HepG2 (cell line): ENCODE measurements at regions not wholly inside any gene's neighbourhood (a gene's known extent, or its start where the extent isn't known, plus 50 kb on each side); places are given as distances from the start of the nearest gene placed in this dataset.

Source experiments
- EZH2 ChIP-seq: conservative IDR thresholded peaks from 2 replicates; pipeline ENCODE4 v1.6.1; 2012; ENCODE audit warnings: mild to moderate bottlenecking, low read depth, low read length, moderate library complexity
- KMT2A ChIP-seq: sonication (generic); formaldehyde crosslinking; IDR thresholded peaks from 2 replicates; pipeline ENCODE4 v1.4.0; 2020; ENCODE audit warnings: missing genetic modification reagents
- MAF1 ChIP-seq: sonication (generic); formaldehyde crosslinking; IDR thresholded peaks from 2 replicates; pipeline ENCODE4 v1.5.0; 2020; ENCODE audit warnings: missing genetic modification reagents, borderline replicate concordance
- MAFK ChIP-seq, 2 experiments: IDR thresholded peaks in 1 of 2; conservative IDR thresholded peaks in 1 of 2; 2 replicates each; pipeline ENCODE4 v1.6.1; 2011; ENCODE audit warnings: improper control_type of control experiment in 2 of 2, low read length in 2 of 2
- PRPF4 ChIP-seq: fragments of 200-400 bp; formaldehyde crosslinking; IDR thresholded peaks from 2 replicates; pipeline ENCODE4 v1.6.1; 2016; ENCODE audit warnings: low read length, low read depth; ENCODE audit not compliant: poor library complexity, severe bottlenecking
- ZBTB26 ChIP-seq: IDR thresholded peaks from 2 replicates; pipeline ENCODE4 v1.6.1; 2016; ENCODE audit warnings: missing compliant biosample characterization, missing genetic modification reagents, borderline replicate concordance
- ZC3H13 ChIP-seq: sonication (generic); formaldehyde crosslinking; IDR thresholded peaks from 2 replicates; pipeline ENCODE4 v1.8.1; 2023; ENCODE audit warnings: mild to moderate bottlenecking, missing genetic modification reagents, moderate library complexity
- TF ChIP-seq, protein P1 (sequence below): sonication (generic); formaldehyde crosslinking; conservative IDR thresholded peaks from 2 replicates; pipeline ENCODE4 v1.5.0; 2020; ENCODE audit warnings: missing genetic modification reagents

GRCh38 chr9:79403495-79403894 lies 168.3 kb upstream of the TLE4 start:
- no peak for TF ChIP-seq ZBTB26 (CRISPR knock-in tag)
- TF ChIP-seq, protein P1, sequence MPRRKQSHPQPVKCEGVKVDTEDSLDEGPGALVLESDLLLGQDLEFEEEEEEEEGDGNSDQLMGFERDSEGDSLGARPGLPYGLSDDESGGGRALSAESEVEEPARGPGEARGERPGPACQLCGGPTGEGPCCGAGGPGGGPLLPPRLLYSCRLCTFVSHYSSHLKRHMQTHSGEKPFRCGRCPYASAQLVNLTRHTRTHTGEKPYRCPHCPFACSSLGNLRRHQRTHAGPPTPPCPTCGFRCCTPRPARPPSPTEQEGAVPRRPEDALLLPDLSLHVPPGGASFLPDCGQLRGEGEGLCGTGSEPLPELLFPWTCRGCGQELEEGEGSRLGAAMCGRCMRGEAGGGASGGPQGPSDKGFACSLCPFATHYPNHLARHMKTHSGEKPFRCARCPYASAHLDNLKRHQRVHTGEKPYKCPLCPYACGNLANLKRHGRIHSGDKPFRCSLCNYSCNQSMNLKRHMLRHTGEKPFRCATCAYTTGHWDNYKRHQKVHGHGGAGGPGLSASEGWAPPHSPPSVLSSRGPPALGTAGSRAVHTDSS (CRISPR knock-in tag), result no peak
- TF ChIP-seq KMT2A (CRISPR knock-in tag), result no peak
- no peak for TF ChIP-seq MAFK (conservative IDR thresholded peaks at IDR 0.05 in 1 of 2, IDR thresholded peaks at IDR 0.05 in 1 of 2; ENCODE audit: low read length in 2 of 2)
- TF ChIP-seq PRPF4, result no peak
- TF ChIP-seq MAF1 (CRISPR knock-in tag), result no peak
- no peak for TF ChIP-seq EZH2
- TF ChIP-seq ZC3H13 (CRISPR knock-in tag), result no peak
